ENCODE measurements at regions not wholly inside any gene's neighbourhood (a gene's known extent, or its start where the extent isn't known, plus 50 kb on each side); places are given as distances from the start of the nearest gene placed in this dataset.

GRCh38 chr15:93138681-93139250, 49.8 kb upstream of the RGMA start:
- Mint-ChIP-seq H3K4me3 (ENCODE audit: unreplicated experiment) (no peak overlapping the region), H3K27ac (ENCODE audit: unreplicated experiment) (no peak overlapping the region), H3K4me1 (ENCODE audit: low read depth, unreplicated experiment) (no peaks in the 10 kb centered on the region), H3K36me3 (ENCODE audit: unreplicated experiment) (no peaks in the 10 kb centered on the region), H3K9me3 (ENCODE audit: unreplicated experiment) (no peaks in the 10 kb centered on the region), H3K27me3 (ENCODE audit: unreplicated experiment) (peaks cover 2% of the 10 kb centered on the region)
- TF ChIP-seq CTCF (IDR thresholded peaks at IDR 0.05; ENCODE audit: partially characterized antibody, unreplicated experiment), result no peak
- DNase-seq, result no peak
